DND-41 (cell line): ENCODE measurements at regions not wholly inside any gene's neighbourhood (a gene's known extent, or its start where the extent isn't known, plus 50 kb on each side); places are given as distances from the start of the nearest gene placed in this dataset.

ENCODE experiments used
- ATAC-seq: fragments of 200-7000 bp; cut with Tn5 transposase; 3 replicates; pipeline ENCODE4 v1.9.1; 2021; ENCODE audit warnings: low read depth; ENCODE audit not compliant: insufficient read depth
- DNase-seq: peaks from one replicate; pipeline ENCODE4 v3.0.0-alpha.2; 2020
- H2AFZ ChIP-seq: 2 replicates; pipeline ENCODE4 v1.6.0; 2012; ENCODE audit warnings: low read depth, low read length
- H3K27ac ChIP-seq: 2 replicates; pipeline ENCODE4 v1.5.1; 2012; ENCODE audit warnings: low read length, inconsistent platforms
- H3K27me3 ChIP-seq: fragments of 200-600 bp; sonication (generic); 2 replicates; pipeline ENCODE4 v1.6.0; 2012; ENCODE audit warnings: low read length, mild to moderate bottlenecking, inconsistent platforms; ENCODE audit not compliant: insufficient read depth, poor library complexity
- H3K36me3 ChIP-seq: 2 replicates; pipeline ENCODE4 v1.5.1; 2012; ENCODE audit warnings: low read length, inconsistent platforms; ENCODE audit not compliant: insufficient read depth
- H3K4me1 ChIP-seq: 2 replicates; pipeline ENCODE4 v1.5.1; 2012; ENCODE audit warnings: mild to moderate bottlenecking, low read length; ENCODE audit not compliant: insufficient read depth
- H3K4me2 ChIP-seq: 2 replicates; pipeline ENCODE4 v1.6.0; 2012; ENCODE audit warnings: mild to moderate bottlenecking, moderate library complexity, low read length, inconsistent platforms; ENCODE audit not compliant: insufficient read depth
- H3K4me3 ChIP-seq, 2 experiments: fragments of 200-600 bp in 1 of 2; shearing (Covaris generic) in 1 of 2; 2 replicates each; pipeline ENCODE4 v1.5.1; 2012 to 2016; ENCODE audit warnings: inconsistent platforms in 2 of 2, low read length in 2 of 2, mild to moderate bottlenecking in 2 of 2, low read depth in 1 of 2, moderate library complexity in 1 of 2
- H3K79me2 ChIP-seq: 2 replicates; pipeline ENCODE4 v1.6.0; 2012; ENCODE audit warnings: low read length, inconsistent platforms; ENCODE audit not compliant: insufficient read depth
- H3K9ac ChIP-seq: 2 replicates; pipeline ENCODE4 v1.6.0; 2012; ENCODE audit warnings: low read depth, mild to moderate bottlenecking, inconsistent platforms, low read length, moderate library complexity
- H3K9me3 ChIP-seq: 2 replicates; pipeline ENCODE4 v1.5.1; 2012; ENCODE audit warnings: low read length, moderate library complexity, mild to moderate bottlenecking, inconsistent platforms; ENCODE audit not compliant: insufficient read depth, severe bottlenecking
- H4K20me1 ChIP-seq: 2 replicates; pipeline ENCODE4 v1.6.0; 2012; ENCODE audit warnings: low read length; ENCODE audit not compliant: insufficient read depth
- CTCF ChIP-seq: IDR thresholded peaks from 2 replicates; pipeline ENCODE4 v1.5.1; 2012; ENCODE audit warnings: borderline replicate concordance, low read length, moderate library complexity, mild to moderate bottlenecking; ENCODE audit not compliant: poor library complexity, severe bottlenecking; ENCODE audit errors: extremely low read depth
- EZH2 ChIP-seq: IDR thresholded peaks from 3 replicates; pipeline ENCODE4 v1.6.1; 2012; ENCODE audit warnings: borderline replicate concordance, low read depth, mild to moderate bottlenecking, moderate library complexity, low read length, inconsistent platforms; ENCODE audit not compliant: severe bottlenecking

- ATAC-seq = no peak
- H3K79me2 ChIP-seq = no peaks in the 10 kb centered on the region
- no peak for DNase-seq
- H2AFZ ChIP-seq = no peak overlapping the region
- no peaks in the 10 kb centered on the region for H4K20me1 ChIP-seq
- no peaks in the 10 kb centered on the region for H3K4me1 ChIP-seq
- H3K4me3 ChIP-seq = no peak overlapping the region
- H3K9me3 ChIP-seq = no peaks in the 10 kb centered on the region
- TF ChIP-seq EZH2 = no peak
- no peak for TF ChIP-seq CTCF
- H3K27me3 ChIP-seq = no peaks in the 10 kb centered on the region
- no peaks in the 10 kb centered on the region for H3K36me3 ChIP-seq
- H3K27ac ChIP-seq = no peak overlapping the region
- no peak overlapping the region for H3K4me2 ChIP-seq
- no peak overlapping the region for H3K9ac ChIP-seq
Measured at GRCh38 chr12:45102818-45103217, 51.9 kb upstream of the DBX2 start.

GRCh38 chr12:45105996-45106395 lies 55.1 kb upstream of the DBX2 start:
- no peaks in the 10 kb centered on the region for H4K20me1 ChIP-seq
- H3K4me2 ChIP-seq = no peak overlapping the region
- no peak for ATAC-seq

GRCh38 chr12:45112306-45112705 lies 61.4 kb upstream of the DBX2 start:
- no peak overlapping the region for H3K4me2 ChIP-seq
- H3K4me1 ChIP-seq = no peaks in the 10 kb centered on the region
- H3K9me3 ChIP-seq = no peaks in the 10 kb centered on the region
- no peaks in the 10 kb centered on the region for H3K27me3 ChIP-seq
- no peak for DNase-seq
- no peak overlapping the region for H3K27ac ChIP-seq
- H3K79me2 ChIP-seq = no peaks in the 10 kb centered on the region
- ATAC-seq = no peak
- TF ChIP-seq CTCF (no peak), EZH2 (no peak)
- H2AFZ ChIP-seq = no peak overlapping the region
- no peaks in the 10 kb centered on the region for H4K20me1 ChIP-seq
- H3K4me3 ChIP-seq = no peak overlapping the region
- H3K36me3 ChIP-seq = no peaks in the 10 kb centered on the region
- no peak overlapping the region for H3K9ac ChIP-seq

More at GRCh38 chr12:45105996-45106395, 55.1 kb upstream of the DBX2 start:
- H3K4me1 ChIP-seq = no peaks in the 10 kb centered on the region
- no peak overlapping the region for H2AFZ ChIP-seq
- H3K79me2 ChIP-seq = no peaks in the 10 kb centered on the region
- DNase-seq = no peak
- no peaks in the 10 kb centered on the region for H3K9me3 ChIP-seq
- H3K4me3 ChIP-seq = no peak overlapping the region
- H3K27me3 ChIP-seq = no peaks in the 10 kb centered on the region
- TF ChIP-seq EZH2 (no peak), CTCF (no peak)
- no peak overlapping the region for H3K27ac ChIP-seq
- no peak overlapping the region for H3K9ac ChIP-seq
- no peaks in the 10 kb centered on the region for H3K36me3 ChIP-seq

- H3K36me3 ChIP-seq = no peaks in the 10 kb centered on the region
- ATAC-seq (no peak), DNase-seq (no peak)
- H3K9me3 ChIP-seq = no peaks in the 10 kb centered on the region
- H3K4me3 ChIP-seq = no peak overlapping the region
- no peaks in the 10 kb centered on the region for H4K20me1 ChIP-seq
- H3K27ac ChIP-seq = no peak overlapping the region
- no peak overlapping the region for H3K4me2 ChIP-seq
- H3K79me2 ChIP-seq = no peaks in the 10 kb centered on the region
- no peak overlapping the region for H2AFZ ChIP-seq
- no peak for TF ChIP-seq CTCF
- no peak for TF ChIP-seq EZH2
- H3K9ac ChIP-seq = no peak overlapping the region
- H3K27me3 ChIP-seq = peaks cover 3% of the 10 kb centered on the region
- H3K4me1 ChIP-seq = no peaks in the 10 kb centered on the region
Measured at GRCh38 chr12:45121224-45121623, 70.3 kb upstream of the DBX2 start.
